Activated naive CD4-positive, alpha-beta T cell treated with anti-CD3 and anti-CD28 coated beads for 36 hours (primary cell): ENCODE measurements at regions not wholly inside any gene's neighbourhood (a gene's known extent, or its start where the extent isn't known, plus 50 kb on each side); places are given as distances from the start of the nearest gene placed in this dataset.
"Not testable (repeated sequence)": the region's sequence is repeated elsewhere in the genome, so short reads cannot be mapped to it uniquely, and the experiment has no call there.

Source experiments
- CTCF ChIA-PET: fragments of 350-600 bp; sonication (Branson Sonifier 250); formaldehyde crosslinking; loops from one replicate; lab custom pipeline; 2021; ENCODE audit warnings: antibody characterized with exemption; lab: Charles Lee
- DNase-seq: peaks from one replicate; pipeline ENCODE4 v3.0.0-alpha.2; 2020
- H3K27ac Mint-ChIP-seq: one replicate; pipeline ENCODE4 v1.8.0; 2021; ENCODE audit warnings: mild to moderate bottlenecking, mixed read lengths
- H3K27me3 Mint-ChIP-seq: one replicate; pipeline ENCODE4 v1.8.0; 2021; ENCODE audit warnings: low read depth, mixed read lengths
- H3K36me3 Mint-ChIP-seq: one replicate; pipeline ENCODE4 v1.8.0; 2021; ENCODE audit warnings: low read depth, mixed read lengths
- H3K4me1 Mint-ChIP-seq: one replicate; pipeline ENCODE4 v1.8.0; 2021; ENCODE audit warnings: low read depth, mixed read lengths
- H3K4me3 Mint-ChIP-seq: one replicate; pipeline ENCODE4 v1.8.0; 2021; ENCODE audit warnings: mild to moderate bottlenecking, moderate library complexity, mixed read lengths
- H3K9me3 Mint-ChIP-seq: one replicate; pipeline ENCODE4 v1.8.0; 2021; ENCODE audit warnings: mixed read lengths
- intact Hi-C: fragments of 100-400 bp; cut with micrococcal nuclease; formaldehyde crosslinking; loops from one replicate; pipeline ENCODE4 v1.15.1; 2023

GRCh38 chr14:62462988-62463387, 582.3 kb downstream of the KCNH5 start:
- CTCF ChIA-PET: interaction anchor here (0.6 kb wide), 1 partner anchor 65 kb away, joined by 5 read pairs; no protein-coding TSS in a partner anchor
- Mint-ChIP-seq H3K36me3 (no peaks in the 10 kb centered on the region), H3K4me1 (no peaks in the 10 kb centered on the region), H3K27ac (no peak overlapping the region), H3K4me3 (no peak overlapping the region), H3K9me3 (no peaks in the 10 kb centered on the region), H3K27me3 (no peaks in the 10 kb centered on the region)
- intact Hi-C loops: no loop called here
- no peak for DNase-seq

- CTCF ChIA-PET: no interaction called here
- no peak overlapping the region for H3K27ac Mint-ChIP-seq
- no peak overlapping the region for H3K4me3 Mint-ChIP-seq
- H3K36me3 Mint-ChIP-seq: no peaks in the 10 kb centered on the region
- H3K4me1 Mint-ChIP-seq: no peaks in the 10 kb centered on the region
- no peaks in the 10 kb centered on the region for H3K27me3 Mint-ChIP-seq
- no peak for DNase-seq
- H3K9me3 Mint-ChIP-seq: peaks cover 2% of the 10 kb centered on the region
- intact Hi-C loops: no loop called here
These were observed 576.3 kb downstream of the KCNH5 start for GRCh38 chr14:62468946-62469345.

- CTCF ChIA-PET: no interaction called here
- Mint-ChIP-seq H3K9me3 (peaks cover 2% of the 10 kb centered on the region), H3K4me3 (no peak overlapping the region)
These were observed 574.3 kb downstream of the KCNH5 start for GRCh38 chr14:62470935-62471334.

GRCh38 chr14:62491146-62491545, 554.1 kb downstream of the KCNH5 start:
- Mint-ChIP-seq H3K9me3 (peaks cover 9% of the 10 kb centered on the region), H3K36me3 (no peaks in the 10 kb centered on the region), H3K27me3 (no peaks in the 10 kb centered on the region), H3K27ac (no peak overlapping the region), H3K4me1 (no peaks in the 10 kb centered on the region), H3K4me3 (no peak overlapping the region)
- CTCF ChIA-PET: no interaction called here
- no peak for DNase-seq
- intact Hi-C loops: no loop called here

More at GRCh38 chr14:62470935-62471334, 574.3 kb downstream of the KCNH5 start:
- H3K27ac Mint-ChIP-seq: no peak overlapping the region
- no peak for DNase-seq
- intact Hi-C loops: no loop called here
- H3K36me3 Mint-ChIP-seq: no peaks in the 10 kb centered on the region
- H3K4me1 Mint-ChIP-seq: no peaks in the 10 kb centered on the region
- H3K27me3 Mint-ChIP-seq: no peaks in the 10 kb centered on the region

- CTCF ChIA-PET: no interaction called here
- Mint-ChIP-seq H3K36me3 (no peaks in the 10 kb centered on the region), H3K4me1 (no peaks in the 10 kb centered on the region), H3K9me3 (peaks cover 24% of the 10 kb centered on the region), H3K4me3 (no peak overlapping the region), H3K27me3 (no peaks in the 10 kb centered on the region), H3K27ac (no peak overlapping the region)
- no peak for DNase-seq
- intact Hi-C loops: no loop called here
These were observed 547.5 kb downstream of the KCNH5 start for GRCh38 chr14:62497708-62498107.

- Mint-ChIP-seq H3K4me1 (no peaks in the 10 kb centered on the region), H3K27me3 (no peaks in the 10 kb centered on the region), H3K4me3 (no peak overlapping the region), H3K9me3 (peaks cover 15% of the 10 kb centered on the region), H3K27ac (no peak overlapping the region), H3K36me3 (no peaks in the 10 kb centered on the region)
- intact Hi-C loops: no loop called here
- no peak for DNase-seq
- CTCF ChIA-PET: interaction anchor here (0.7 kb wide), 1 partner anchor 18 kb away, joined by 3 read pairs; no protein-coding TSS in a partner anchor
These were observed 544.1 kb downstream of the KCNH5 start for GRCh38 chr14:62501021-62501750.

GRCh38 chr14:62505045-62505444, 540.2 kb downstream of the KCNH5 start:
- H3K4me3 Mint-ChIP-seq: no peak overlapping the region
- CTCF ChIA-PET: no interaction called here
- H3K27ac Mint-ChIP-seq: no peak overlapping the region
- DNase-seq: no peak
- peaks cover 1% of the 10 kb centered on the region for H3K9me3 Mint-ChIP-seq
- H3K36me3 Mint-ChIP-seq: no peaks in the 10 kb centered on the region
- intact Hi-C loops: no loop called here
- H3K27me3 Mint-ChIP-seq: no peaks in the 10 kb centered on the region
- no peaks in the 10 kb centered on the region for H3K4me1 Mint-ChIP-seq

- intact Hi-C loops, H3K27ac Mint-ChIP-seq, DNase-seq, H3K27me3 Mint-ChIP-seq, CTCF ChIA-PET, H3K4me1 Mint-ChIP-seq, H3K36me3 Mint-ChIP-seq, H3K4me3 Mint-ChIP-seq: not testable (repeated sequence)
- H3K9me3 Mint-ChIP-seq: peaks cover 19% of the 10 kb centered on the region
These were observed 523.9 kb downstream of the KCNH5 start for GRCh38 chr14:62521309-62521708.

- Mint-ChIP-seq H3K4me1 (no peaks in the 10 kb centered on the region), H3K36me3 (no peaks in the 10 kb centered on the region), H3K27ac (no peak overlapping the region), H3K4me3 (no peak overlapping the region), H3K9me3 (peaks cover 4% of the 10 kb centered on the region), H3K27me3 (no peaks in the 10 kb centered on the region)
- CTCF ChIA-PET: no interaction called here
- intact Hi-C loops: no loop called here
- DNase-seq: no peak
These were observed 517.0 kb downstream of the KCNH5 start for GRCh38 chr14:62528296-62528695.

GRCh38 chr14:62532181-62532580, 513.1 kb downstream of the KCNH5 start:
- no peaks in the 10 kb centered on the region for H3K4me1 Mint-ChIP-seq

GRCh38 chr14:62546862-62547474, 498.3 kb downstream of the KCNH5 start:
- H3K4me1 Mint-ChIP-seq: no peaks in the 10 kb centered on the region
- CTCF ChIA-PET: interaction anchor here (0.5 kb wide), 1 partner anchor 730 kb away, joined by 3 read pairs; no protein-coding TSS in a partner anchor
- DNase-seq: no peak
- no peaks in the 10 kb centered on the region for H3K36me3 Mint-ChIP-seq
- no peaks in the 10 kb centered on the region for H3K27me3 Mint-ChIP-seq
- intact Hi-C loops: no loop called here
- peaks cover 7% of the 10 kb centered on the region for H3K9me3 Mint-ChIP-seq
- no peak overlapping the region for H3K27ac Mint-ChIP-seq
- H3K4me3 Mint-ChIP-seq: no peak overlapping the region

More at GRCh38 chr14:62532181-62532580, 513.1 kb downstream of the KCNH5 start:
- CTCF ChIA-PET: no interaction called here
- no peak for DNase-seq
- peaks cover 2% of the 10 kb centered on the region for H3K9me3 Mint-ChIP-seq
- H3K36me3 Mint-ChIP-seq: no peaks in the 10 kb centered on the region
- no peak overlapping the region for H3K27ac Mint-ChIP-seq
- intact Hi-C loops: no loop called here
- H3K4me3 Mint-ChIP-seq: no peak overlapping the region
- no peaks in the 10 kb centered on the region for H3K27me3 Mint-ChIP-seq

GRCh38 chr14:62557416-62557815, 487.8 kb downstream of the KCNH5 start:
- Mint-ChIP-seq H3K27ac (no peak overlapping the region), H3K27me3 (no peaks in the 10 kb centered on the region), H3K4me3 (no peak overlapping the region), H3K4me1 (no peaks in the 10 kb centered on the region), H3K9me3 (peaks cover 6% of the 10 kb centered on the region), H3K36me3 (no peaks in the 10 kb centered on the region)
- no peak for DNase-seq
- intact Hi-C loops: no loop called here
- CTCF ChIA-PET: no interaction called here

GRCh38 chr14:62558451-62558850, 486.8 kb downstream of the KCNH5 start:
- intact Hi-C loops: no loop called here
- Mint-ChIP-seq H3K27ac (no peak overlapping the region), H3K27me3 (no peaks in the 10 kb centered on the region), H3K9me3 (peaks cover 5% of the 10 kb centered on the region), H3K36me3 (no peaks in the 10 kb centered on the region), H3K4me3 (no peak overlapping the region), H3K4me1 (no peaks in the 10 kb centered on the region)
- CTCF ChIA-PET: no interaction called here
- no peak for DNase-seq
